ENCODE measurements at regions not wholly inside any gene's neighbourhood (a gene's known extent, or its start where the extent isn't known, plus 50 kb on each side); places are given as distances from the start of the nearest gene placed in this dataset.
"Not testable (repeated sequence)": the region's sequence is repeated elsewhere in the genome, so short reads cannot be mapped to it uniquely, and the experiment has no call there.

- DNase-seq, result no peak
Measured at GRCh38 chr12:25327321-25327720, 76.6 kb upstream of the KRAS start.

GRCh38 chr12:25326326-25326725, 75.6 kb upstream of the KRAS start:
- DNase-seq, result no peak

DNA sequence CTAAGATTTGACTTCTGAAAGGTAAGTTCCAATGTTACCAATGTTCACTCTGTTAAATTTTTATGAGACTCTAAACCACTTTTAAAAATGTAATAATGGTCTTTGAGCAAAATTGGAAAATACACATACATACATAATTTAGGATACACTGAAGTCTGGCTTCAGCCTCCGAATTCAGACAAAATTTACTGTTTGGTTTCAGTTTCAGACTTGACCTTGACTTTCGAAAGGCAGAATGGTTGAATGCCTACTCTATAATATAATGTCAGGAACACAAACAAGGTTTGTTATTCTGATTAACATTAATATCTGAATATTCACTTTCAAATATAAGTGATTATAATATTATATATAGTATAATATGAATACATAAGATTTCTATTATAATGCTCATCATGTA, 74.1 kb upstream of the KRAS start:
- no peak for DNase-seq

GRCh38 chr12:25323581-25323982, 72.9 kb upstream of the KRAS start:
- DNase-seq, result peak; percentile 41

DNA sequence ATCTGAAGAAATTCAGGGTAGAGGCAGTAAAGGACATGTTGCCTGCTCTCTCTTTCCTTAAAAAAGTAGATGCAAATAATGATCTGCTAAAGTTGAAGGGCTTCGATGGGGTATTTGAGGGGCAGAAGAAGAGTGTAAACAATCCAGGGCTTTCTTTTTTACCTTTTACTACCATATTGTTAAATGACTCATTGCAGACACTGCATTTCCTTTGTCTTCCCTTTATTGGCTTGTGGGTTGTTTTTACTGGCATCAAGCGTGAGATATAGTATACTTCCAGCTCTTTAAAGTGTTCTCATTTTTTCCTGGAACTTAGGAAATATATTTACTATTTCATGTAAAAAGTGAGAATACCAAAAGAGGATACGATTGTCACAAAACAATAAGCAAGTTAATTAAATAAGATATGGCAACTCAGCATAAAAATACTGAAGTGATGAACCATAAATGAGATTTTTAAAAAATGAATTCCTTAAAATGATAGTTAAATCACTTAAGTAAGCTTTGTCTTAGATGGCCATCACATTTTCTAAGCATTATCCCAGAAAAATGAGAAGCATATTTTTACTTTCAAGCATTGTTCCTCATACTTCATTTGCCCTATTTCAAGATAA, 72.3 kb upstream of the KRAS start:
- DNase-seq, result no peak

- DNase-seq, result peak; percentile 46
Measured at GRCh38 chr12:25322351-25322750, 71.6 kb upstream of the KRAS start.

- no peak for DNase-seq
Measured at GRCh38 chr12:25321772-25322171, 71.0 kb upstream of the KRAS start.

DNA sequence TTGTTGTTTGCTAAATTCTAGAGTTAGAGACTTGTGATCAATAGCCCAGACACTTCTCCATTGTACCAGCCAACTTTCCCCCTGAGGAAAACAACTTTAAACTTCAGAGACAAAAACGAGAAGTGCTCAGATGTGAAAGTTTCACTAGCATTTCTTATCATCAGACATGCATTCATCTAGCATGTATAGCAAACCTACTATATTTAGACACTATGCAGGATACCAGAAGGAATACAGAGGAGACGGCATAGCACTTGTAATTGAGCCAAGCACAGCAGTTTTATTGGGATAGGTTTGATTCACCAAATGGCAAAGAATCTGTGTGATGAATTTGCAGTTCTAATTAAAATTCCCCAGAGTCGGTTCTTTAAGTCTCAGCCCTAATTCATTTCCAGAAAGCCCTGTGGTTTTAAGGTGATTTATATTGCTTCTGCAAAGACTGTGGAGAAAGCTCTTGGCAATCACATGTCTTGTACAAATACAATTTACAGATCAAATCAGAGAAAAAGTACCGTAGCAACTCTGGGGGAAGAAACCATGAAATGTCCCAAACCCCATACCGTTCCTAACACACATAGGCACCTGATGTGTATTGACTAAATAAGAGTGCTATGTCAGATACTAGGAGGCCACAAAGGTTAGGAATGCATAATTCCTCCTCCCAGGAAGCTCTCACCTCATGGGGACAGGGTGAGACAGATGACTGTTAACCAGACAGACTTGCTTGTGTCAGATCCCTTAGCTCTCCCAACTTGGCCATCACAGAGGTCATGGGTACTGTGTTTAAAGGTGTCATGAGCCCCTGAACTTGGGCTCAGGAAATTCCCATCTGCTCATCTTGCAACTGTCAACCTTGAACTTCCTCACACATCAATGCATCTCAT, 69.6 kb upstream of the KRAS start:
- no peak for DNase-seq

- no peak for DNase-seq
Measured at GRCh38 chr12:25319233-25319984, 68.7 kb upstream of the KRAS start.

GRCh38 chr12:25317553-25317952, 66.8 kb upstream of the KRAS start:
- DNase-seq, result no peak

GRCh38 chr12:25315388-25315787, 64.7 kb upstream of the KRAS start:
- DNase-seq, result no peak

GRCh38 chr12:25313266-25313990, 62.7 kb upstream of the KRAS start:
- DNase-seq, result not testable (repeated sequence)

DNA sequence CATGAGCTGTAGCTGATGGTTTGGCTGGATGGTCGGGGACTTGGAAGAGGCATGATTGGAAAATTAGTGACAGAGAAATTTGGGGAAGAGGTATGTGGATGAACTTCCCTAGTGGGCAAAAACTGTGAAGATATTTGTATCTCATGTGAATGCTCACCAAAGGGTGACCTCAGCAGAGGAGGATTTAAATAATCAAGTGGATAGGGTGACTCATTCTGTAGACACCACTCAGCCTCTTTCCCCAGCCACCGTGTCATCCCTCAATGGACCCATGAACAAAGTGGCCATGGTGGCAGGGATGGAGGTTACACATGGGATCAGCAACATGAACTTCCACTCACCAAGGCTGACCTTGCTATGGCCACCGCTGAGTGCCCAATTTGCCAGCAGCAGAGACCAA, 60.8 kb upstream of the KRAS start:
- no peak for DNase-seq

GRCh38 chr12:25310071-25310470, 59.3 kb upstream of the KRAS start:
- not testable (repeated sequence) for DNase-seq

- no peak for DNase-seq
Measured at GRCh38 chr12:25308756-25309155, 58.0 kb upstream of the KRAS start.

GRCh38 chr12:25307818-25308217, 57.1 kb upstream of the KRAS start:
- no peak for DNase-seq

- DNase-seq, result no peak
Measured at GRCh38 chr12:25301798-25302197, 51.1 kb upstream of the KRAS start.
